ENCODE measurements at regions not wholly inside any gene's neighbourhood (a gene's known extent, or its start where the extent isn't known, plus 50 kb on each side); places are given as distances from the start of the nearest gene placed in this dataset.

DNA sequence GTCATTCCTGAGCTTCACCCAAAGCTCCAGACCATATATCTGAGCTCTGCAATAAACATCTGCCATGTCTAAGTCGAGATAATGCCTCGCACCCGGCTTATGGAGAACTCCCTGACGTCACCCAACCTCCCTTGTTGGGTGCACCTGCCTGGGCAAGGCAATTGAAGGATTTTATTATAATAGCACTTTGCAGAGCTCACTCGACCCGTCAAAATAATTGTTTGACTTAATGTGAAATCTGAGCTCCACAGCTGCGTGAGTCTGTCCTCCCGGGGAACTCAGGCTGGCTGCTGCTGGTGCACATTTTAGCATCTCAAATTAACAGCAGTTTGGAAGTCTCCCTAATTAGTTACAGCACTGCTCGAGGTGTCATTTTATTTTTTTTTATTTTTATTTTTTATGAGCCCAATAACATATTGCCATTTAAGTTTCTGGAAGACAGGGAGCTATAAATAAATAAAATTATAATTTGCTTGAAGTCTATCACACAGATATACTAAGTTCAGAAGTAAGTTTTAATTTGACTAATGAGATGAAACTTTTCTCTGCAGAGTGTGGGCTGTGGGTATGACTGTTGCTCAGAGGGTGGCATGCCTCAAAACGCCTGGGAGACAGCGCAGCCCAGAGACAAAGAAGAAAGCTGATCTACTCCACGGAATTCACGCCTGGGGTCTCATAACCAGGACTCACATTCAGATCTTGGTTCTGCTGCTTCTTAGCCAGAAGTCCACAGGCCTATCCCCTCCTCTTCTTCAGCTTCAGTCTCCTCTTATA lies 401.4 kb upstream of the C16orf82 start:
- Histone ChIP-seq H3K79me2 (ENCODE audit: insufficient read depth) (no peaks in the 10 kb centered on the region), H2AFZ (no peak overlapping the region), H3K4me1 (ENCODE audit: insufficient read depth) (no peaks in the 10 kb centered on the region), H3K27me3 (replicated peaks; ENCODE audit: insufficient read depth) (no peaks in the 10 kb centered on the region), H3K27ac (no peak overlapping the region), H3K36me3 (ENCODE audit: low read depth) (no peaks in the 10 kb centered on the region), H3F3A (ENCODE audit: insufficient read depth) (no peaks in the 10 kb centered on the region), H3K9me2 (ENCODE audit: insufficient read depth) (no peaks in the 10 kb centered on the region), H3K9me3 (ENCODE audit: low read depth) (no peaks in the 10 kb centered on the region), H3K9ac (no peak overlapping the region), H3K4me3 (no peak overlapping the region), H3K4me2 (ENCODE audit: unreplicated experiment) (no peak overlapping the region), H4K20me1 (ENCODE audit: insufficient read depth) (no peaks in the 10 kb centered on the region)
- in situ Hi-C loops (cut with MboI): no loop called here
- no peak for TF ChIP-seq EZH2phosphoT487 (IDR thresholded peaks at IDR 0.05; ENCODE audit: insufficient read depth, low read depth)
- no peak for TF ChIP-seq EZH2 (IDR thresholded peaks at IDR 0.05; ENCODE audit: insufficient read depth, poor library complexity, severe bottlenecking)
- WGBS, 2 experiments (ENCODE audit: low coverage in 1 of 2, low lambda C conversion rate in 2 of 2, missing lambda C conversion rate in 2 of 2): 25 to 26% methylated on average over 13 of the region's 13 CpGs
- DNase-seq: no peak

DNA sequence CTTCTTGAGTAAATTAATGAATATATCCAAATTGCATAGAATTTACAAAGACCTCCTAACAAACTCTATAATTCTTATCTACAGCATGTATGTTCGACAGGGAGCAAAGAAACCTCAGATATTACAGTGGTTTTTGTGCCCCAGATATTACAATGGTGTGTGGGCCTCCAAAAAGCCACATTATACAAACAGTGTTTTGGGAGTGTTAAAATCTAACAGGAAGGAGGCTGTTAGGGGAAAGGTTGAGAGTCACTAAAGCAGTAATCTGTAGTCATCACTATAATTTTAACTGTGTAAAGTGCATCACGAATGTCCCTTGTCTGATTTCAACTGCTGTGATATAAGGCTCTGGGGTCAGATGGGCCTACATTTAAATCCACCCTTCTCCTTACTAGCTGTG lies 400.2 kb upstream of the C16orf82 start:
- Histone ChIP-seq H3K9ac (no peak overlapping the region), H3K27me3 (replicated peaks; ENCODE audit: insufficient read depth) (no peaks in the 10 kb centered on the region), H3K4me3 (no peak overlapping the region), H3K4me2 (ENCODE audit: unreplicated experiment) (no peak overlapping the region), H3K79me2 (ENCODE audit: insufficient read depth) (no peaks in the 10 kb centered on the region), H3K9me2 (ENCODE audit: insufficient read depth) (no peaks in the 10 kb centered on the region), H4K20me1 (ENCODE audit: insufficient read depth) (no peaks in the 10 kb centered on the region), H3K4me1 (ENCODE audit: insufficient read depth) (no peaks in the 10 kb centered on the region), H3K36me3 (ENCODE audit: low read depth) (no peaks in the 10 kb centered on the region), H3F3A (ENCODE audit: insufficient read depth) (no peaks in the 10 kb centered on the region), H3K27ac (no peak overlapping the region), H2AFZ (no peak overlapping the region), H3K9me3 (ENCODE audit: low read depth) (no peaks in the 10 kb centered on the region)
- 50 to 55% methylated on average over 2 of the region's 2 CpGs for WGBS, 2 experiments (ENCODE audit: low coverage in 1 of 2, low lambda C conversion rate in 2 of 2, missing lambda C conversion rate in 2 of 2)
- in situ Hi-C loops (cut with MboI): no loop called here
- DNase-seq: no peak
- TF ChIP-seq EZH2phosphoT487 (IDR thresholded peaks at IDR 0.05; ENCODE audit: insufficient read depth, low read depth) (no peak), EZH2 (IDR thresholded peaks at IDR 0.05; ENCODE audit: insufficient read depth, poor library complexity, severe bottlenecking) (no peak)

DNA sequence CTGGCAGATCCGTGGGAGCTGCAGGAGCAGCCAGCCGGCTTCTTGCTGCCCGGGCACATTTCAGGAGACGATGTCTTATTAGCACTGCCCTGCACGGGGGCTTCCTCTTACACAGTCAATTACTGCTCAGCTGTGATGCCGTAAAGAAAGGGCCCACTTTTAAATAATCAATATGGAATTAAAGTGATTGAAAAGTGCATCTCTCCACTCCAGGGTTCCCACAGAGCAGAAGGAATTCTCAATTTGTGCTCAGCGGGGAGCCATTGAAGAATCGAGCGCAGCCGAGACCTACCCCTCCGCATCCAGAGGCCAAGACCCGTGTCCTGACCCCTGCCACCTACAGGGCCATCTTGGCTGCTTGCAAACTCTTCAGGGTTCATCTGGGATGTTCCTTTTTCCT lies 399.4 kb upstream of the C16orf82 start:
- 62 to 66% methylated on average over 12 of the region's 12 CpGs for WGBS, 2 experiments (ENCODE audit: low coverage in 1 of 2, low lambda C conversion rate in 2 of 2, missing lambda C conversion rate in 2 of 2)
- Histone ChIP-seq H3K9ac (no peak overlapping the region), H3F3A (ENCODE audit: insufficient read depth) (no peaks in the 10 kb centered on the region), H3K9me3 (ENCODE audit: low read depth) (no peaks in the 10 kb centered on the region), H3K9me2 (ENCODE audit: insufficient read depth) (no peaks in the 10 kb centered on the region), H3K4me3 (no peak overlapping the region), H3K79me2 (ENCODE audit: insufficient read depth) (no peaks in the 10 kb centered on the region), H4K20me1 (ENCODE audit: insufficient read depth) (no peaks in the 10 kb centered on the region), H3K36me3 (ENCODE audit: low read depth) (no peaks in the 10 kb centered on the region), H3K27ac (no peak overlapping the region), H3K4me2 (ENCODE audit: unreplicated experiment) (no peak overlapping the region), H3K27me3 (replicated peaks; ENCODE audit: insufficient read depth) (no peaks in the 10 kb centered on the region), H3K4me1 (ENCODE audit: insufficient read depth) (no peaks in the 10 kb centered on the region), H2AFZ (no peak overlapping the region)
- no peak for DNase-seq
- in situ Hi-C loops (cut with MboI): no loop called here
- TF ChIP-seq EZH2phosphoT487 (IDR thresholded peaks at IDR 0.05; ENCODE audit: insufficient read depth, low read depth): no peak
- no peak for TF ChIP-seq EZH2 (IDR thresholded peaks at IDR 0.05; ENCODE audit: insufficient read depth, poor library complexity, severe bottlenecking)

DNA sequence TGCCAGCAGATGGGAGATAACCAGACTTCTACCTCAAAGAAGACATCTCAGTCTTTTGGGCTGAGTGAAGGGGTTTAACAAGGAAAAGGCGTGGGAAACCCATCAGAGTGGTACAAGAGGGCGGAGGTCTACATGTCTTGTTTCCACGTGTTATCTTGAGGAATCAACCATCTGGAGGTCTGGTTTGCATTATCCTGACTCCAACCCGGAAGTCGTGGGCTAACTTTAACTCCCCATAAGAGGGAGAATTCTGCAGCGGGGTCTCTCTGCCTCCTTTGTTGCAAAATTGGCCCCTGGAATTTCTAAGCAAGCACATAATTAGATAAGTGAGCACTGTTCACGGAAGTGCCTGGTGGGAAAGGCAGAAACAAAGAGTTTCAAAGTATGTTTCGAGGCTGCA lies 398.7 kb upstream of the C16orf82 start:
- no peak overlapping the region for H3K27ac ChIP-seq
- H3K27me3 ChIP-seq (replicated peaks; ENCODE audit: insufficient read depth): no peaks in the 10 kb centered on the region
- no peaks in the 10 kb centered on the region for H3K79me2 ChIP-seq (ENCODE audit: insufficient read depth)
- no peaks in the 10 kb centered on the region for H3K36me3 ChIP-seq (ENCODE audit: low read depth)
- no peaks in the 10 kb centered on the region for H4K20me1 ChIP-seq (ENCODE audit: insufficient read depth)
- no peaks in the 10 kb centered on the region for H3K9me3 ChIP-seq (ENCODE audit: low read depth)
- H2AFZ ChIP-seq: no peak overlapping the region
- TF ChIP-seq EZH2phosphoT487 (IDR thresholded peaks at IDR 0.05; ENCODE audit: insufficient read depth, low read depth): no peak
- no peak for DNase-seq
- H3K9ac ChIP-seq: no peak overlapping the region
- H3K4me2 ChIP-seq (ENCODE audit: unreplicated experiment): no peak overlapping the region
- no peaks in the 10 kb centered on the region for H3F3A ChIP-seq (ENCODE audit: insufficient read depth)
- 2% methylated on average over 8 of the region's 8 CpGs for WGBS, 2 experiments (ENCODE audit: low coverage in 1 of 2, low lambda C conversion rate in 2 of 2, missing lambda C conversion rate in 2 of 2)
- H3K9me2 ChIP-seq (ENCODE audit: insufficient read depth): no peaks in the 10 kb centered on the region
- in situ Hi-C loops (cut with MboI): no loop called here
- H3K4me1 ChIP-seq (ENCODE audit: insufficient read depth): no peaks in the 10 kb centered on the region
- no peak overlapping the region for H3K4me3 ChIP-seq

DNA sequence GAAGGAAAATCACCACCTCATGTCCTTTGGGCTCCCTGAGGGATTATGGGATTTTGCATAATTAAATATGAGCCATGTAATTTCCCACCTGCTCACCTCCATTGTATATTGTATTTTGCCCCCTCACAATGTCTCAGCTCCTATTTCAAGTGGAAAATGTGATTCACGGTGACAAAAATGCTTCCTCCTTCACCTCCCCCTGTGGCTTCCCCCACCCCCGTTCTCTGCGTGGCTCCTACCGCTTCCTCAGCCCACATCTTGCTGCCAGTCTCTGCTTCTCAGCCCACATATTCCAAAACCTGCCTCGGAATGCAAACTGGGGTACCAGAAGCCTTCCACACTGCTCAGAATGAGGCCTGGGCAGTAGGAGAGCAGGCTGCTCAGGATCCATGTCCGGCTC lies 394.5 kb upstream of the C16orf82 start:
- DNase-seq: no peak
- no peaks in the 10 kb centered on the region for H3K9me3 ChIP-seq (ENCODE audit: low read depth)
- no peaks in the 10 kb centered on the region for H3K9me2 ChIP-seq (ENCODE audit: insufficient read depth)
- no peak overlapping the region for H3K4me2 ChIP-seq (ENCODE audit: unreplicated experiment)
- TF ChIP-seq EZH2phosphoT487 (IDR thresholded peaks at IDR 0.05; ENCODE audit: insufficient read depth, low read depth): no peak
- TF ChIP-seq EZH2 (IDR thresholded peaks at IDR 0.05; ENCODE audit: insufficient read depth, poor library complexity, severe bottlenecking): no peak
- no peaks in the 10 kb centered on the region for H3K27me3 ChIP-seq (replicated peaks; ENCODE audit: insufficient read depth)
- H3K4me3 ChIP-seq: no peak overlapping the region
- H3K4me1 ChIP-seq (ENCODE audit: insufficient read depth): no peaks in the 10 kb centered on the region
- H3K27ac ChIP-seq: no peak overlapping the region
- WGBS, 2 experiments (ENCODE audit: low coverage in 1 of 2, low lambda C conversion rate in 2 of 2, missing lambda C conversion rate in 2 of 2): 19 to 22% methylated on average over 6 of the region's 6 CpGs
- no peaks in the 10 kb centered on the region for H4K20me1 ChIP-seq (ENCODE audit: insufficient read depth)
- H3K79me2 ChIP-seq (ENCODE audit: insufficient read depth): no peaks in the 10 kb centered on the region
- in situ Hi-C loops (cut with MboI): no loop called here
- no peak overlapping the region for H3K9ac ChIP-seq
- no peaks in the 10 kb centered on the region for H3F3A ChIP-seq (ENCODE audit: insufficient read depth)
- no peak overlapping the region for H2AFZ ChIP-seq
- no peaks in the 10 kb centered on the region for H3K36me3 ChIP-seq (ENCODE audit: low read depth)
